ENCODE measurements at regions not wholly inside any gene's neighbourhood (a gene's known extent, or its start where the extent isn't known, plus 50 kb on each side); places are given as distances from the start of the nearest gene placed in this dataset.
"Not testable (repeated sequence)": the region's sequence is repeated elsewhere in the genome, so short reads cannot be mapped to it uniquely, and the experiment has no call there.

DNA sequence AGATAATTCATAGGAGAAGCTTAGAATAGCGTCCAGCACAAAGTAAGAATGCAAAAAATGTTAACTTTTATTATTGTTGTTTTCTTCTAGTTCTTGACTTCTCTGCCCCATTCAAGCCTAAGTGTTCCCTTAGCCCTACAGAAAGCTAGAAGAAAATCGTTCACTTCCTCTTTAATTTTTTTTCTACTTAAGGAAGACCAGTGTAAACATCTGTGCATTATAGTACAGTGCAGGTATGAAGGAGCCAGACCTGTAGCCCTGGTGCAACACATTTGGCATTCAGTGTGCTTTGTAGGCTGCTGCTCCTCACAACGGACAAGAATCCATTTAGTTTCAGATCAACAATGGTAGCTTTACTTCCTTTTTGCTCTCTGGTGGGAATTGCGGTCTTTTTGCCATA lies 127.8 kb upstream of the SLC7A14 start:
- in situ Hi-C loops (cut with HindIII; ENCODE audit: low sequenced_read_pairs) = loop anchor here (10.0 kb wide), 1 partner anchor 101 kb away; no protein-coding TSS in a partner anchor

GRCh38 chr3:170712798-170713197 lies 126.9 kb upstream of the SLC7A14 start:
- in situ Hi-C loops (cut with HindIII; ENCODE audit: low sequenced_read_pairs) = loop anchor here (10.0 kb wide), 1 partner anchor 102 kb away; no protein-coding TSS in a partner anchor

DNA sequence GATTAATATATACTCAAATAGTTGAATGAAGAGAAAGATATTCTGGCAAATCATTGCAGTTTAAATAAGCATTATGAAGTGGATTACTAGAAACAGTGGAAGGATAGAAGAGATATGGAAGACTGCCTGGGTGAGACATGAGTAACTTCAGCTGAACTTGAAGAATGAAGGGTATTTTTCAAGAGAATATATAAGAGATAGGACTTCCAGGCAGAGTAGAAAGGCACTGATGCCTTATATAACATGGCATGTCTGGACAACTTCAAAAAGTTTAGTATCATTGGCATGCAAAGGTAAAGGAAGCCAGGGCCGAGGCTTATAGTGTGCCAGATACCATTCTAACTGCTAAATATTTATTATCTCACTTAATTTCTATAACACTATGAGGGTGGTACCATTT lies 126.5 kb upstream of the SLC7A14 start:
- in situ Hi-C loops (cut with HindIII; ENCODE audit: low sequenced_read_pairs) = loop anchor here (10.0 kb wide), 1 partner anchor 102 kb away; no protein-coding TSS in a partner anchor

DNA sequence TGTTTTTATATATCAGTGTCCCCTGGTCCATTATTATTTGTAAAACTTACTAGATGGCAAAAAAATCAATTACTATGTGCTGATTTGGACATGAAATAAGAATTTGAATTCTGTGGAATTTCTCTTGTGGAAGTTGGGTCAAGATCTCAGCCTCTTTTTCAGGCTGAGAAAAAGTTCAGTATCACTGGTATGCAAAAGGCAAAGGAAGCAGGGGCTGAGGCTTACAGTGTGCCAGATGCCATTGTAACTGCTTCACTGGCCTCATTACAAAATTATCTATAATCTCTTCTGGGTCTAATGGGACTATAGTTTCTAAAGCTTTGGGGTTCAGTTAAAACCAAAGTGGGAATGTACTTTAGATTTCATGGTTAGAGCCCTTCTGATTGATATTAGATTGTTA lies 125.9 kb upstream of the SLC7A14 start:
- in situ Hi-C loops (cut with HindIII; ENCODE audit: low sequenced_read_pairs) = loop anchor here (10.0 kb wide), 1 partner anchor 103 kb away; no protein-coding TSS in a partner anchor

- in situ Hi-C loops (cut with HindIII; ENCODE audit: low sequenced_read_pairs) = no loop called here
Observed at GRCh38 chr3:170709046-170709445, 123.2 kb upstream of the SLC7A14 start.

- in situ Hi-C loops (cut with HindIII; ENCODE audit: low sequenced_read_pairs) = no loop called here
Observed at GRCh38 chr3:170707899-170708298, 122.0 kb upstream of the SLC7A14 start.

DNA sequence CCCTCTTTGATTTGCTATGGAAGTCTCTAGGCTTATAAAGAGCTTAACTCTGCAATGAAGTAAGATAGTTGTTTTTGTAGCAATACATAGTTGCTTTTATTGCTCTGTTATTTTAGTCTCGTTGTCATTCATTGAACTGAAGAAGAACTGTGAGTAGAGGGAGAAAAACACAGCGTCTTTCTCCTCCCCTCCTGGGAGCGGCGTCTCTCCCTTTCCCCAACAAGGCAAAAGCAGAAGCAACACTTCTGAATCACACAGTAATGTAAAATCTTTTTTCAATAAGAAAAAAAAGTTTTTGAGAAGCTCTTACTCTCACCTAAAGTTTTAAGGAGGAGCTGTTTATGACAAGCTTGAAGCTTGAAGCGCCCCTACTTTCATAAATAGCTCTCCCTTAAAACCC lies 119.3 kb upstream of the SLC7A14 start:
- in situ Hi-C loops (cut with HindIII; ENCODE audit: low sequenced_read_pairs) = no loop called here

DNA sequence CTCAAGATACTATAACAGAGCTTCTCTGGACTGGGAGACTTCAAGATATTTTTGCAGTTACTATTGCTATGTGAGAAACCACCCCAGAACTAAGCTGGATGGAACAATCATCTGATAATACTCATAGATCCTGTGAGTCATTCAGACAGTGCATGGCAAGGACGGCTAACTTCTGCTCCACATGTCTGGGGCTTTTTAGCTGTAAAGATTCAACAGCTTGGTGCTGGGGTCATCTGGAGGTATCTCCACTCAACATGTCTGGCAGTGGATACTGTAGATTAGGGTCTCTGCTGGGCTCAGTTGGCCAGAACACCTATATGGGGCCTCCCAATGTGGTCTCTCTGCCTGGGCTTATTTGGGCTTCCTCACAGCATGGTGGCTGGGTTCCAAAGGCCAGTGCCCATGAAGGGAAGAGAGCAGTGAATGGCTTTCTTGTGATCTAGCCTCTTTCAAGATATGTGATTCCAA lies 117.3 kb upstream of the SLC7A14 start:
- in situ Hi-C loops (cut with HindIII; ENCODE audit: low sequenced_read_pairs) = no loop called here

GRCh38 chr3:170701696-170702678 lies 116.1 kb upstream of the SLC7A14 start:
- in situ Hi-C loops (cut with HindIII; ENCODE audit: low sequenced_read_pairs) = no loop called here

DNA sequence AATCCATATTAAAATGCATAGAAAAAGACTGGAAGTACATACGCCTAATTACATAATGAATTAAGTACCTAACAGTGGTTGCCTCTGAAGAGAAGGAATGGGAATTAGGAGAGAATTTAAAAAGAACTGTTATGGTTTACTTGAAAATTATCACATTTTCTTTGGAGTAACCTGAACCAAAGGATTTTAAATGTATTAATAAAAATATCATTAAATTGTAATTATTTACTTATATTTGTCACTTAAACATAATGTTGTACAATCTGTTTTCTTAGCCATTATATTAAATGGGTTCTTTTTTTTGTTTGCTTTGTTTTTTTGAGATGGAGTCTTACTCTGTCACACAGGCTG lies 114.2 kb upstream of the SLC7A14 start:
- in situ Hi-C loops (cut with HindIII; ENCODE audit: low sequenced_read_pairs) = no loop called here

DNA sequence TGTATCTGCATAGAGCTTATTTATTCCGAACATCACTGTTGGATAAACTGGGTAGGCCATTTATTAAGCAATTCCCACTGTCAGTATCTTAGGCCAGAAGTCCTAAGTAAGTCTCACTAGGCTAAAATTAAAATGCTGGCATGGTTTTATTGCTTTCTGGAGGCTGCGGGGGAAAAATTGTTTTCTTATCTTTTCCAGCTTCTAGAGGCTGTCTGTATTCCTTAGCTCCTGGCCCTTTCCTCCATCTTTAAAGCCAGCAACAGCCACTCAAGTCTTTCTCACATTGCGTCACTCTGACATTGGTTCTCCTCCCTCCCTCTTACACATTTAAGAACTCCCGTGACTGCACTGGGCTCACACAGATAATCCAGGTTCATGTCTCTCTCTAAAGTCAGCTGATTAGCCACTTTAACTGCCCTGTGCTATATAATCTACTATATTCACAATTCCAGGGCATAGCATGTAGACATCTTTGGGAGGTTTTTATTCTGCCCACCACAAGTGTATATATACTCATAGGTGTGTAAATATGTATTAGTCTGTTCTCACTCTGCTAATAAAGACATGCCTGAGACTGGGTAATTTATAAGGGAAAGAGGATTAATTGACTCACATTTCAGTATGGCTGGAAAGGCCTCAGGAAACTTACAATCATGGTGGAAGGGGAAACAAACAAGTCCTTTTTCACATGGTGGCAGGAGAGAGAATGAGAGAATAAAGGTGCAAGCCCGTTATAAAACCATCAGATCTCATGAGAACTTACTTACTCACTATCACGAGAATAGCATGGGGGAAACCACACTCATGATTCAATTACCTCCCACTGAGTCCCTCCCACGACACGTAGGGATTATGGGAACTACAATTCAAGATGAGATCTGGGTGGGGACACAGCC lies 113.5 kb upstream of the SLC7A14 start:
- in situ Hi-C loops (cut with HindIII; ENCODE audit: low sequenced_read_pairs) = no loop called here

GRCh38 chr3:170697908-170698307 lies 112.0 kb upstream of the SLC7A14 start:
- in situ Hi-C loops (cut with HindIII; ENCODE audit: low sequenced_read_pairs) = no loop called here

DNA sequence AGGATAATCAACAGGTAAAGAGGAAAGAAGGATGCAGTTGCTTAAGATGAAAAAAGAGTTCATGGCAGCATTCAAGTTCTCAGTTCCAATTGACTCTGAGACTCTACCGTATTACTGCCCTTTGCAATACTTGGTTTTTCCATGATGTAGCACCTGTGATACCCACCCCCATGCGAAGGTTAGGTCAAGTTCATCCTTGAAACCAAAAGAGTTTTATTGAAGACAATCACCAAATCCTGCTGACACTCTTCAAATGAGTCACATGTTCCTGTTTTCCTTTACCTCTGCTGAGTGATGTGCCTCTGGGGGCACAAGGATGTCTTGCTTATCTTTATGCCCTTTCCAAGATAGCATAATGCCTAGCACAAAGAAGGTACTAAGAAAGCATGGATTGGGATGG lies 111.3 kb upstream of the SLC7A14 start:
- in situ Hi-C loops (cut with HindIII; ENCODE audit: low sequenced_read_pairs) = no loop called here

GRCh38 chr3:170695486-170696064 lies 109.7 kb upstream of the SLC7A14 start:
- in situ Hi-C loops (cut with HindIII; ENCODE audit: low sequenced_read_pairs) = no loop called here

- in situ Hi-C loops (cut with HindIII; ENCODE audit: low sequenced_read_pairs) = no loop called here
Observed at GRCh38 chr3:170692720-170693119, 106.8 kb upstream of the SLC7A14 start.

DNA sequence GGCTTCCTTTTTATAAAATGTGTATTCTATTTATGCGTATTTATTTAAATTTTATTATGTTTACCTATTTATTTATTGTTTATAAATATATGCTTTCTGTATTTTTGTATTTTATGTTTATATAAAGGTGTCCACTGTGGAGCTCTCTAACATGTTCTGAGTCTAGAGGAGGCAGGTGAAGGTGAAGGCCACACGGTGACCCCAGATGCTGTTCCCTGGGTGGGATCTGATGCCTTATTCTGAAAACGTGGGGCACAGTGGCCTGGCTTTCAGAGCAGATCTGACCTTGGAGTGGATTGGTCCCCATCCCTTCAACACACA lies 104.7 kb upstream of the SLC7A14 start:
- in situ Hi-C loops (cut with HindIII; ENCODE audit: low sequenced_read_pairs) = no loop called here

- in situ Hi-C loops (cut with HindIII; ENCODE audit: low sequenced_read_pairs) = no loop called here
Observed at GRCh38 chr3:170689893-170690660, 104.2 kb upstream of the SLC7A14 start.

GRCh38 chr3:170689296-170689829 lies 103.5 kb upstream of the SLC7A14 start:
- in situ Hi-C loops (cut with HindIII; ENCODE audit: low sequenced_read_pairs) = no loop called here

DNA sequence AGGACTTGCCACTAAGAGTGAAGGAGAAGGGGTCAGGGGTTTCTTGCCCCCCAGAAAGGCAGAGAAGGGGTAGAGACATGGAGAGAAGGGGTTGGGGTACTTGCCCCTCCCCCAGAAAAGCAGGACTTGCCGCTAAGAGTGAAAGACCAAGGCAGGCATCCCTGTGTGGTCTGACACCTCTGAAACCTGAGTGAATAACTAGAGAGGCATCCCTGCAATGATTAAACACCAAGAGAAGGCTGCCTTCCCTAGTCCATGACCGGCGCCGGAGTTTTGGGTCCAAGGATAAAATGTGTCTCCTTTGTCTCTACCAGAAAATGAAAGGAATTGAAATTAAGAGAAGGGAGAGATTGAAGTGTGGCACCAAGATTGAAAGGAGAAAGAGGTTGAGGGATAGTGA lies 102.3 kb upstream of the SLC7A14 start:
- in situ Hi-C loops (cut with HindIII; ENCODE audit: low sequenced_read_pairs) = not testable (repeated sequence)

DNA sequence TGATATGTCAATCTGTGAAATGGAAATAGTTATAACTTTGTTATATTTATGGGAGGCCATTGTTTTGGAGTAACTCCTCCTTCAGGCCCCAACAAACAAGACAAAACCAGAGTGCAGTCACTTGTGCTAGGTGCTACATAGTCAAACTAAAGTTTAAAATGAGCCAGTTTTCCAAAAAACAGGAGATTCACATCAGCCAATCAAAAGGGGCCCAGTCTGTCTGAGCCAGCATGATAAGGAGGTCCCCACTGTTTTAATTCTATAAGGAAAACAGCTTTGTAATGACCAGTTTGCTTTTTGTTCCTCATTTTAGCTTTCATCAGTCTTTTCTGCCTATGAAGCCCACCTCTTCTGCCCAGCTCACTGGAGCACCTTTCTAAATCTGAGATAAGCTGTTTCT lies 94.7 kb upstream of the SLC7A14 start:
- in situ Hi-C loops (cut with HindIII; ENCODE audit: low sequenced_read_pairs) = no loop called here
